ENCODE measurements at regions not wholly inside any gene's neighbourhood (a gene's known extent, or its start where the extent isn't known, plus 50 kb on each side); places are given as distances from the start of the nearest gene placed in this dataset.

DNA sequence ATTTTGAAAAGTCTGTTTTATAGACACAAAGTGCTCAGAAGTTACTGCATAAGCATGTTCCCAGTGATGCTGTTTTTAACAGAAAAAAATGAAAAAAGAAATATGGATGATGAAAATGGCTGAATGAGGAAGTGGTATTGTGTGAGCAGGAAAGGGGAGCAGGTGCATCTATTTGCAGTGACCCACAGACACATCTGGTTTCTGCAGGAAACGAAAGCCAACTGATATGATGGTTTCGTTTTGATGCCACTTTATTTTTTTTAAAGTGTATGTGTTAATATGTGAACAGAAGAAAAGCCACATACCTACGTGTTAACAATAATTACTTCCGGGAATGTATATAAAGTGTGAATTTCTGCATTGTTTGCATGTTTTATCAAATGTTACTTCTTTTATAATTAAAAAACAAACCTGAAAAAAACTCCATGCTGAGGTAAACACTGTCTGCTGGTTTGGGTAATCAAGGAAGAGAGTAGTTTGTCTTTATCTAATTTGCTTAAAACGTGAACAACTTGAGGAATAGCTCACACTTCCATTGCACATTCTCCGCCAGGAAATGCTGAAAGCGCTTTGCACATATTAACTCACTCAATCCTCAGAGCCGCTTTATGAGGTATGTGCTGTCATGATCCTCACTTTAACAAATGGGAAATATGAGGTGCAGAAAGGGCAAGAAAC lies 1335.9 kb downstream of the TBC1D22A start:
- POLR2A ChIA-PET = no interaction called here
- DNase-seq (ENCODE audit: low spot score) (no peak), FAIRE-seq (no peak), ATAC-seq (no peak)
- no peak overlapping the region for H3K4me2 ChIP-seq (ENCODE audit: low read depth, low read length)
- H3K79me2 ChIP-seq (ENCODE audit: insufficient read depth, low read length) = no peaks in the 10 kb centered on the region
- in situ Hi-C loops (cut with HindIII; ENCODE audit: extremely low pct_ligation_motif_present, low pct_unique_long_range_greater_than_20kb) = no loop called here
- peaks cover 1 to 38% of the 10 kb centered on the region in 2 experiments; a peak in 4 of 5 replicates for H3K27me3 ChIP-seq (ENCODE audit: control insufficient read depth in 1 of 2, insufficient read depth in 2 of 2, low read length in 2 of 2)
- intact Hi-C loops (cut with micrococcal nuclease; ENCODE audit: unreplicated experiment) = no loop called here
- H3K4me3 ChIP-seq (replicated peaks in 1 of 3; ENCODE audit: insufficient read depth in 1 of 3, low read depth in 2 of 3, low read length in 3 of 3) = no peak overlapping the region
- TF ChIP-seq ONECUT2 (CRISPR knock-in tag; IDR thresholded peaks at IDR 0.05) (no peak), HNRNPLL (IDR thresholded peaks at IDR 0.05; ENCODE audit: low read depth, low read length, poor library complexity, severe bottlenecking) (no peak)
- TF ChIP-seq, protein P1, sequence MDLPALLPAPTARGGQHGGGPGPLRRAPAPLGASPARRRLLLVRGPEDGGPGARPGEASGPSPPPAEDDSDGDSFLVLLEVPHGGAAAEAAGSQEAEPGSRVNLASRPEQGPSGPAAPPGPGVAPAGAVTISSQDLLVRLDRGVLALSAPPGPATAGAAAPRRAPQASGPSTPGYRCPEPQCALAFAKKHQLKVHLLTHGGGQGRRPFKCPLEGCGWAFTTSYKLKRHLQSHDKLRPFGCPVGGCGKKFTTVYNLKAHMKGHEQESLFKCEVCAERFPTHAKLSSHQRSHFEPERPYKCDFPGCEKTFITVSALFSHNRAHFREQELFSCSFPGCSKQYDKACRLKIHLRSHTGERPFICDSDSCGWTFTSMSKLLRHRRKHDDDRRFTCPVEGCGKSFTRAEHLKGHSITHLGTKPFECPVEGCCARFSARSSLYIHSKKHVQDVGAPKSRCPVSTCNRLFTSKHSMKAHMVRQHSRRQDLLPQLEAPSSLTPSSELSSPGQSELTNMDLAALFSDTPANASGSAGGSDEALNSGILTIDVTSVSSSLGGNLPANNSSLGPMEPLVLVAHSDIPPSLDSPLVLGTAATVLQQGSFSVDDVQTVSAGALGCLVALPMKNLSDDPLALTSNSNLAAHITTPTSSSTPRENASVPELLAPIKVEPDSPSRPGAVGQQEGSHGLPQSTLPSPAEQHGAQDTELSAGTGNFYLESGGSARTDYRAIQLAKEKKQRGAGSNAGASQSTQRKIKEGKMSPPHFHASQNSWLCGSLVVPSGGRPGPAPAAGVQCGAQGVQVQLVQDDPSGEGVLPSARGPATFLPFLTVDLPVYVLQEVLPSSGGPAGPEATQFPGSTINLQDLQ (CRISPR knock-in tag; IDR thresholded peaks at IDR 0.05) = no peak
- H4K20me1 ChIP-seq (ENCODE audit: insufficient read depth, low read length) = no peaks in the 10 kb centered on the region
- H3K9ac ChIP-seq (ENCODE audit: insufficient read depth, low read depth, low read length) = no peak overlapping the region
- H3K9me3 ChIP-seq (ENCODE audit: low read length) = no peaks in the 10 kb centered on the region
- no peaks in the 10 kb centered on the region for H3K36me3 ChIP-seq (replicated peaks in 1 of 2; ENCODE audit: control insufficient read depth in 1 of 2, insufficient read depth in 2 of 2, low read length in 2 of 2)
- no TSS peak for BruUV-seq (replicated peaks)
- no peaks in the 10 kb centered on the region for H3K4me1 ChIP-seq (ENCODE audit: insufficient read depth, low read length)
- 29% methylated on average over 8 of the region's 8 CpGs for WGBS (ENCODE audit: low lambda C conversion rate)
- H3K27ac ChIP-seq (ENCODE audit: extremely low read length, insufficient read depth, low read length) = no peak overlapping the region
- CTCF ChIA-PET (ENCODE audit: low intra/inter-chr PET ratio, low total read pairs) = no interaction called here
- H2AFZ ChIP-seq (ENCODE audit: low read length) = no peak overlapping the region

DNA sequence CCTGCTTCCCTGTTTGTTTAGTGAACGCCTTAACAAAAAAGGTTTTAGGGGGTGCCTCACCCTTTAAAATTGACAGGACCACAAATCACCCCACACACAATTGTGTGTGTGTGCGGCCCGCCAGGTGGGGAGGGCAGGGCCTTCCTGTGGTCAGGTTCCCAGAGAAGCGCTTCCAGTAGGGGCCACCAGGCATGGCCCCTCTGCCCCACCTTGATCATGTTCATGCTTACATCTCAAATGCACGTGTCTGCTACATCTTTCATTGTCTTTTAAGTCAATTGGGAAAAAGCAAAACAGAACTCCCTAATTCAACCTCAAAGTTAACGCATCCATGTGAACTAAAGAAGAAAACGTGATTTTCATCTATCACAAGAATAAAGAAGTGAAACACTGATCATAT lies 1335.3 kb downstream of the TBC1D22A start:
- DNase-seq (ENCODE audit: low spot score) (no peak), FAIRE-seq (no peak), ATAC-seq (no peak)
- 34% methylated on average over 6 of the region's 7 CpGs for WGBS (ENCODE audit: low lambda C conversion rate)
- Histone ChIP-seq H3K9me3 (ENCODE audit: low read length) (no peaks in the 10 kb centered on the region), H3K4me1 (ENCODE audit: insufficient read depth, low read length) (no peaks in the 10 kb centered on the region), H4K20me1 (ENCODE audit: insufficient read depth, low read length) (no peaks in the 10 kb centered on the region), H2AFZ (ENCODE audit: low read length) (no peak overlapping the region), H3K36me3 (replicated peaks in 1 of 2; ENCODE audit: control insufficient read depth in 1 of 2, insufficient read depth in 2 of 2, low read length in 2 of 2) (no peaks in the 10 kb centered on the region), H3K27me3 (ENCODE audit: control insufficient read depth in 1 of 2, insufficient read depth in 2 of 2, low read length in 2 of 2) (peaks cover 1 to 33% of the 10 kb centered on the region in 2 experiments; a peak in 4 of 5 replicates), H3K9ac (ENCODE audit: insufficient read depth, low read depth, low read length) (no peak overlapping the region), H3K79me2 (ENCODE audit: insufficient read depth, low read length) (no peaks in the 10 kb centered on the region), H3K4me2 (ENCODE audit: low read depth, low read length) (no peak overlapping the region), H3K4me3 (replicated peaks in 1 of 3; ENCODE audit: insufficient read depth in 1 of 3, low read depth in 2 of 3, low read length in 3 of 3) (no peak overlapping the region), H3K27ac (ENCODE audit: extremely low read length, insufficient read depth, low read length) (no peak overlapping the region)
- intact Hi-C loops (cut with micrococcal nuclease; ENCODE audit: unreplicated experiment) (no loop called here), in situ Hi-C loops (cut with HindIII; ENCODE audit: extremely low pct_ligation_motif_present, low pct_unique_long_range_greater_than_20kb) (no loop called here)
- BruUV-seq (replicated peaks) = no TSS peak
- CTCF ChIA-PET (ENCODE audit: low intra/inter-chr PET ratio, low total read pairs) = no interaction called here
- POLR2A ChIA-PET = no interaction called here
- TF ChIP-seq, protein P2, sequence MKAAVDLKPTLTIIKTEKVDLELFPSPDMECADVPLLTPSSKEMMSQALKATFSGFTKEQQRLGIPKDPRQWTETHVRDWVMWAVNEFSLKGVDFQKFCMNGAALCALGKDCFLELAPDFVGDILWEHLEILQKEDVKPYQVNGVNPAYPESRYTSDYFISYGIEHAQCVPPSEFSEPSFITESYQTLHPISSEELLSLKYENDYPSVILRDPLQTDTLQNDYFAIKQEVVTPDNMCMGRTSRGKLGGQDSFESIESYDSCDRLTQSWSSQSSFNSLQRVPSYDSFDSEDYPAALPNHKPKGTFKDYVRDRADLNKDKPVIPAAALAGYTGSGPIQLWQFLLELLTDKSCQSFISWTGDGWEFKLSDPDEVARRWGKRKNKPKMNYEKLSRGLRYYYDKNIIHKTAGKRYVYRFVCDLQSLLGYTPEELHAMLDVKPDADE (CRISPR knock-in tag; IDR thresholded peaks at IDR 0.05) = no peak
- TF ChIP-seq TSC22D2 (CRISPR knock-in tag; IDR thresholded peaks at IDR 0.05; ENCODE audit: borderline replicate concordance) (no peak), ZNF557 (CRISPR knock-in tag; IDR thresholded peaks at IDR 0.05) (no peak), ESRRA (CRISPR knock-in tag; IDR thresholded peaks at IDR 0.05; ENCODE audit: low read depth) (no peak), CEBPB (IDR thresholded peaks at IDR 0.05; ENCODE audit: borderline replicate concordance, low read depth, low read length) (no peak)
- TF ChIP-seq, protein P3, sequence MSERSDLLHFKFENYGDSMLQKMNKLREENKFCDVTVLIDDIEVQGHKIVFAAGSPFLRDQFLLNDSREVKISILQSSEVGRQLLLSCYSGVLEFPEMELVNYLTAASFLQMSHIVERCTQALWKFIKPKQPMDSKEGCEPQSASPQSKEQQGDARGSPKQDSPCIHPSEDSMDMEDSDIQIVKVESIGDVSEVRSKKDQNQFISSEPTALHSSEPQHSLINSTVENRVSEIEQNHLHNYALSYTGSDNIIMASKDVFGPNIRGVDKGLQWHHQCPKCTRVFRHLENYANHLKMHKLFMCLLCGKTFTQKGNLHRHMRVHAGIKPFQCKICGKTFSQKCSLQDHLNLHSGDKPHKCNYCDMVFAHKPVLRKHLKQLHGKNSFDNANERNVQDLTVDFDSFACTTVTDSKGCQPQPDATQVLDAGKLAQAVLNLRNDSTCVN (CRISPR knock-in tag; IDR thresholded peaks at IDR 0.05; ENCODE audit: borderline replicate concordance) = no peak
- TF ChIP-seq, protein P4, sequence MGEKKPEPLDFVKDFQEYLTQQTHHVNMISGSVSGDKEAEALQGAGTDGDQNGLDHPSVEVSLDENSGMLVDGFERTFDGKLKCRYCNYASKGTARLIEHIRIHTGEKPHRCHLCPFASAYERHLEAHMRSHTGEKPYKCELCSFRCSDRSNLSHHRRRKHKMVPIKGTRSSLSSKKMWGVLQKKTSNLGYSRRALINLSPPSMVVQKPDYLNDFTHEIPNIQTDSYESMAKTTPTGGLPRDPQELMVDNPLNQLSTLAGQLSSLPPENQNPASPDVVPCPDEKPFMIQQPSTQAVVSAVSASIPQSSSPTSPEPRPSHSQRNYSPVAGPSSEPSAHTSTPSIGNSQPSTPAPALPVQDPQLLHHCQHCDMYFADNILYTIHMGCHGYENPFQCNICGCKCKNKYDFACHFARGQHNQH (CRISPR knock-in tag; IDR thresholded peaks at IDR 0.05) = no peak

All from HepG2 (cell line).